Fibroblast of pulmonary artery (primary cell): ENCODE measurements at regions not wholly inside any gene's neighbourhood (a gene's known extent, or its start where the extent isn't known, plus 50 kb on each side); places are given as distances from the start of the nearest gene placed in this dataset.

Experiments used
- DNase-seq: peaks from one replicate; pipeline ENCODE4 v3.0.0-alpha.2; 2010; ENCODE audit warnings: low read depth
- H3K4me3 ChIP-seq: replicated peaks from 2 replicates; pipeline ENCODE4 v1.5.1; 2011; ENCODE audit warnings: low read depth, mild to moderate bottlenecking, control low read depth, low read length, moderate library complexity
- TF ChIP-seq, protein P1 (sequence below): IDR thresholded peaks from 2 replicates; pipeline ENCODE4 v1.5.1; 2011; ENCODE audit warnings: mild to moderate bottlenecking, control low read depth, low read length, inconsistent platforms; ENCODE audit errors: missing control alignments

DNA sequence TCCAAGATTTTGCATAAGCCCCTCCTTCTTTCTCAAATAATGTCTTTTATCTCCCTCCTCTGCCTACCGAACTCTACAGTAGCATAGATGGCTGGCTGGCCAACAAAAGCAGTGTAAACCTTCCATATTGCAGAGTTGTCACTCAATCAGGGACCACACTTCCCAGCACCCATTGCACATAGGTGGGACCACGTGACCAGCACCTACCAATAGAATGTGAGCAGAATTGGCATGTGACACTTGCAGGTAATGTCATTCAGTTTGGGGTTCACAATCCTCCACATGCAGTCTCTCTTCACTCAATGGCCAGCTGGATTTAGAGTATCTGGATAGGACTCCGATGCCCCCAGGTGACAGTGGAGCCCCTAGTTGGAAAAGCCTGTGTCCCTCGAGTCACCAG lies 190.3 kb upstream of the CRY1 start:
- TF ChIP-seq, protein P1, sequence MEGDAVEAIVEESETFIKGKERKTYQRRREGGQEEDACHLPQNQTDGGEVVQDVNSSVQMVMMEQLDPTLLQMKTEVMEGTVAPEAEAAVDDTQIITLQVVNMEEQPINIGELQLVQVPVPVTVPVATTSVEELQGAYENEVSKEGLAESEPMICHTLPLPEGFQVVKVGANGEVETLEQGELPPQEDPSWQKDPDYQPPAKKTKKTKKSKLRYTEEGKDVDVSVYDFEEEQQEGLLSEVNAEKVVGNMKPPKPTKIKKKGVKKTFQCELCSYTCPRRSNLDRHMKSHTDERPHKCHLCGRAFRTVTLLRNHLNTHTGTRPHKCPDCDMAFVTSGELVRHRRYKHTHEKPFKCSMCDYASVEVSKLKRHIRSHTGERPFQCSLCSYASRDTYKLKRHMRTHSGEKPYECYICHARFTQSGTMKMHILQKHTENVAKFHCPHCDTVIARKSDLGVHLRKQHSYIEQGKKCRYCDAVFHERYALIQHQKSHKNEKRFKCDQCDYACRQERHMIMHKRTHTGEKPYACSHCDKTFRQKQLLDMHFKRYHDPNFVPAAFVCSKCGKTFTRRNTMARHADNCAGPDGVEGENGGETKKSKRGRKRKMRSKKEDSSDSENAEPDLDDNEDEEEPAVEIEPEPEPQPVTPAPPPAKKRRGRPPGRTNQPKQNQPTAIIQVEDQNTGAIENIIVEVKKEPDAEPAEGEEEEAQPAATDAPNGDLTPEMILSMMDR: no peak
- H3K4me3 ChIP-seq: no peak overlapping the region
- no peak for DNase-seq

DNA sequence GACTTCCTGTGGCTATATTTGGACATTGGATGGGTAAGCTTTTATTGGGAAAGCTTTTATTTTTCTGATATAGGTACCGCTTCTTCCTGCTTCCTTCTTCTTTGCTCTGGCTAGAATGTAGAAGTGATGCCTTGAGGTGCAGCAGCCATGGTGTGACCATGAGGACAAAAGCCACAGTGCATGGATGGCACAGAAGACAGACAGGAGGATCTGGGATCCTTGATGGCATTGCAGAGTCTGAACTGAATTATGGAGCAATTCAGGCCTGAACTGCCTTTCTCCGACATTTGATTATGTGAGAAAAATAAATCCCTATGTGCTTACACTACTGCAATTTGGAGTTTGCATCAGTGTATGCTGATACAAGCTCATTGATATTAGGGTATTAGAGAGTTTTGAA lies 191.3 kb upstream of the CRY1 start:
- no peak overlapping the region for H3K4me3 ChIP-seq
- TF ChIP-seq, protein P1: no peak
- DNase-seq: no peak

DNA sequence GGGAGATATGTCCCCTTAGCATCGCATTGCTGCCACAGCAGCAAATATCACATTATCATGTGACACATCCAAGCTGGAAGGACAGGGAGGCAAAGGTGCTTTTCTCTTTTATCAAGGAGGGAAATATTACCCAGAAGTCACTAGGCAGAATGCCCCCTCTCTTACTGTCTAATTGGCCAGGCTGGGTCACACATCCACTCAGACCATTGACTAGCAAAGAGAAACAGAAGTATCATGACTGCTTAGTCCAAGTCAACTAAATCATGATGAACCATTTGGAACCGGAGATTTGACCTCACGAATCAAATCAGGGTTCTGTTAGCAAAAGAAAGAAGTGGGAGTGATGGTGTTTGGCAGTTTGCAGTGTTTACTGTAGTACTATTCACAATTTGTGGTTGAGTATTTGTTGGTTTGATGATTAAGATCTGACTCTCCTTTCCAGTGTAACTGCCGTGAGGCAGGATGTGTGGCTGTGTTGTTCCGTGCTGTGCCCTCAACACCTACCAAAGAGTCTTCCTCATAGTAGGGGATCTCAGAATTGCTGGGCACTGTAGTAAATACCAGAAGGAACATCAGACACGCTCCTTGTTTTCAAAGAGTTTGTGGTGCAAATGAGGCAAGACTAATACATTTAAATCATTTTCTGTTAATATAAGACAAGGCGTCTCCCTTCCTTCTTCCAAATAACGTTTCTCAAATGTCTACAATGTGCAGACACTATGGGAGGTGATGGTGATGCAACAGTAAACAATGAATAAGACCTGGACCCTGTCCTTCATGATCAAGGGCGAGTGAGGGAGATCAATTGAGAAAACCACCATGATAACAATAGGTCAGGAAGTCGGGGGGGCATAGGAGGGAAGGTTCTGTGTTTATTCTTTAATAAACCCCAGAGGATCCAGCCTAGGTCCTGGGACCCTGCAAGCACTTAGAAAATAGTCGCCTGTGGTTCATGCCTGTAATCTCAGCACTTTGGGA lies 194.4 kb upstream of the CRY1 start:
- TF ChIP-seq, protein P1: no peak
- no peak overlapping the region for H3K4me3 ChIP-seq
- DNase-seq: no peak

DNA sequence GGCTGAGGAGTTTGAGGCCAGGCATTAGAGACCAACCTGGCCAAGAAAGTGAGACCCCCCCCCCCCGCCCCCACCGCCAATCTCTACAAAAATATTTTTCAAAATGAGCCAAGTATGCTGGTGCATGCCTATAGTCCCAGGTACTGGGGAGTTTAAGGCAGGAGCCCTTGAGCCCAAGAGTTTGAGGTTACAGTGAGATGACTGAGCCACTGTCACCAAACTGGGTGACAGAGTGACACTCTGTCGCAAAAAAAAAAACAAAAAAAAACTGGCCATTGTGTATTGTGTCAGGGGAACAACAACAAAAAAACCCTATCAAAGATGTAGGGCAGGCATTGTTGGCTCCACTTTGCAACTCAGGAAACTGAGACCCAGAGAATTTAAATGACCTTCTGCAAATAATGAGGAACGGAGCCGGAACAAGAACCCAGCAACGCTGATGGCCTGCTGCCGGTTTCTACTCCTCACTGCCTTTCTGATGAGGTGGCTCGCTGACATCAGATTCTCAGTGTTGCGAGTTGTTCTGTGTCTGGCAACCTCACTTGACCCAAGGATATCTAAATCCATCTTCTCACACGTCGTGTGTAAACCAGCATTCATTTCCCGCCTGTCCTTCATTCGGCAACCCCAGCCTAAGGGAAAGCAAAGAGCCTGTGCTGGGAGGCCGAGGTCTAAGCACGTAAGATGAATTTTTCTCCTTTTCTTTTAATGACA lies 195.2 kb upstream of the CRY1 start:
- TF ChIP-seq, protein P1: no peak
- DNase-seq: no peak

DNA sequence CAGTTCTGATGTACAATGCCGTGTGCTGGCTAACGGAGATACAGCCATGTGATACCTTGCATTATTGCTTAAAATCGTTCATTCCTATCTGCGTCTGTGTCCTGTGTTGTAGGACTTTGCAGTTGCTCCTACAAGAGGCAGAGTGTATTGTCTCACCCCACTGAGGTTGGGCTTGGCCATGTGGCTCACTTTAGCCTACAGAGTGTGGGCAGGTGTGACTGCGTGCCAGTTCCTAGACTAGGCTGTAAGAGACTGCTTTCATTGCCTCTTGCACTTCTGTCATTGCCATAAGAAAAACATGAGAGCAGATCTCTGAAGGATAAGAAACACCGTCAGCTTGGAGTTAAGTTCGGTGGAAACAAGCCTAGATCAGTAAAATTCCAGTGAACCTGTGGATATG lies 197.7 kb upstream of the CRY1 start:
- no peak overlapping the region for H3K4me3 ChIP-seq
- DNase-seq: no peak
- TF ChIP-seq, protein P1: no peak

More for the DNA sequence above, 195.2 kb upstream of the CRY1 start:
- no peak overlapping the region for H3K4me3 ChIP-seq

DNA sequence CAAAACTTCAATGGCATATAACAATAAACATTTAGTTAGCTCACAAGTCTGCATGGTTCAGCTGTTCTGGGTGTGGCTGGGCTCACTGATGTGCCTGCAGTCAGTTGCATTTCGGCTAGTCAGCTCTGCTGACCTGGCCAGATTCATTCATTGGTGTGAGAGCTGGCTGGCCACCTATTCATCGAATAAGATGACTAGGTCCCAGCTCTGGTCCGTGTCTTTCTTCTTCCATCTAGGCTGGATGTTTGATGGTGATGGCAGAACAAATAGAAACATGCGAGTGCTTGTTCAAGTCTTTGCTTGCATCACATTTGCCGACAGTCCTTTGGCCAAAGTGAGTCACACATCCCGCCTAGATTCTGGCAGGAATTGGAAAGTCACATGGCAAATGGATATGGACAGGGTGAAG lies 203.3 kb upstream of the CRY1 start:
- no peak overlapping the region for H3K4me3 ChIP-seq
- DNase-seq: peak; percentile 39
- TF ChIP-seq, protein P1: no peak
